HG03196 (cell line): ENCODE measurements at regions not wholly inside any gene's neighbourhood (a gene's known extent, or its start where the extent isn't known, plus 50 kb on each side); places are given as distances from the start of the nearest gene placed in this dataset.

Experiments
- ATAC-seq: cut with Tn5 transposase; IDR thresholded peaks from one replicate; pipeline ENCODE4 v1.9.1; 2021; ENCODE audit not compliant: unreplicated experiment

DNA sequence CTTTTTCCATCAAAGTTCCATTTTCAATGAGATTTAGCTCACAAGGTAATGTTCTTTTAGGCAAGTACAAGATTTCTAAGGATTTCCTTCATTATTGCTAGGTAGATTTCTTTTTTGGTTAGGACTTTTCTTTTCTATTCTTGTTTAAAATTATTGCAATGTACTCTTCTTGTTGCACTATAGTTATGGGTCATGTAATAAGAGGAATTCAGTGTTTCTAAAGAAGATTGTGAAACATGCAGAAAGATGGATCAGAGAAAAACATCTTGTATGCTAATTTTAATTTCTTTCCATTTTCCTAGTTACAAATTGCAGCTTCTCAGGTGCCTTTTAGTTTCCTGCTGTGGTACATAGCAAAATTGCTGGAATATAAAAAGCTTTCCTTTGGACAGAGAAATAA lies 56.1 kb downstream of the BTG1 start:
- ATAC-seq: no peak

- no peak for ATAC-seq
Measured at GRCh38 chr12:92088805-92089204, 56.8 kb downstream of the BTG1 start.

GRCh38 chr12:92085736-92086040 lies 60.0 kb downstream of the BTG1 start:
- ATAC-seq: no peak

GRCh38 chr12:92085040-92085735 lies 60.5 kb downstream of the BTG1 start:
- no peak for ATAC-seq

DNA sequence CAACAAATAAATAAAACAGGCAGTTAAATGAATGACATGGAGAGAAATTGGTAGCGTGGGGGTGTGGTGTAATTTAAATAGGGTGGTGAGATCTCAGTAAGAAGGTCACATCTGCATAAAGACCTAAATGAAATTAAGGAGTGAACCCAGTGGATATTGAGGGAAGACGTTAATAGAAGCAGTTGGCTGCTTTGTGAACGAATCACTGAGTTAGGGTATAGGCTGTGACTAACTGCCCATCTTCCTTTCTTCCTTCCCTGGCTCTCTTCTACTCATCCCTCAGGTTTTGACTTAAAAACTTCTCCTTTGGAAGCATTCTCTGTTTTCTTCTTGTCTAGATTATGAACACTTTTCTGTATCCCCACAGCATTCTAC lies 64.7 kb downstream of the BTG1 start:
- ATAC-seq: no peak

- no peak for ATAC-seq
Measured at GRCh38 chr12:92079054-92079385, 66.6 kb downstream of the BTG1 start.

- ATAC-seq: no peak
Measured at GRCh38 chr12:92078167-92079053, 67.2 kb downstream of the BTG1 start.

DNA sequence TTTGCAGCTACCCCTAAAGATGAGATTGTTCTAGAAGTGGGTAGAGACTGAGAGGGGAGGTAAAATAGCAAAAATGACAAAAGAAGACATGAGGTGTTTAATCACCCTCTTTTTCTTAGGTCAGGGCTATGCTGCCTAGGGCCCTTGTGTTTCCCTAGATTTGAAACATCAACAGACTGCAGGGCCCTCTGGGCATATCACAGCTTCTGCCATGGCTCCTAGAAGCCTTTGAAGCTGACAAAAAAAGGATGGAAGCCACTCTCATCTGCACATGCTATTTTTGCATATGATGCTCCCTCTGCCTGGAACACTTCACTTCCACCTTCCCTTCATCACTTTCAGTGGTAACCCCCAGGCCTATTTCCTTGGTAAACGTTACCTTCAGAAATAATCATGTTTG lies 68.1 kb downstream of the BTG1 start:
- ATAC-seq: no peak

GRCh38 chr12:92076101-92076500 lies 69.5 kb downstream of the BTG1 start:
- ATAC-seq: no peak

GRCh38 chr12:92075425-92075914 lies 70.2 kb downstream of the BTG1 start:
- no peak for ATAC-seq

DNA sequence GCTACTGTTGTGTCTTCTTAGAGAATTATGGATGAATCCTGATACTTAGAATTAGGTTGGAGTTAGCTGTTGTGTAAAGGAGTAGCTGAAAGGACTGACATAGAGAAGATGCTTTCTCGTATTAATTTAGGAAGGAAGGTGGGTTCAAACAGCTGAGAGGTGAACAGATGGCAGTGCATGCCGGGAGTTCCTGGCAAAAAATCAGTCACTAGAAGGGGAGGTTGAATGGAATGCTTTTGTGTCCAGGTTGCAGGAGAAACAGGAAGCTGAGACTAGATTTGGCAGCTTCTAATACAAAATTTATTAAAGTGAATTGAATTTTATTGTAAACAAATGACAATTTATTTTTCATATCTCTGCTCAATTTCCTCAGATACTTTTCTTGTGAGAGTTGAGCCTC lies 70.8 kb downstream of the BTG1 start:
- ATAC-seq: no peak

DNA sequence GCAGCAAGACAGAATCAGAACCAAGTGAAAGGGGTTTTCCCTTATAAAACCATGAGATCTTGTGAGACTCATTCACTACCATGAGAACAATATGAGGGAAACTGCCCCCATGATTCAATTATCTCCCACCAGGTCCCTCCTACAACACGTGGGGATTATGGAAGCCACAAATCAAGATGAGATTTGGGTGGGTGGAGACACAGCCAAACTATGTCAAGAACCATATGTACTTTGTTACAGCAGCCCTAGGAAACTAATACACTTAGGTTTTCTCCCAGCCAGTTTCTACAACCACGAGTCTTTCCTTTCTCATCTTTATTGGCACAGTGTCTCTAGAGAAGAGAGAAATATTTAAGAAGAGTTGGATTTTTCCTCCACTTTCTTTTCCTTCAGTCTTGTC lies 72.6 kb downstream of the BTG1 start:
- ATAC-seq: no peak

GRCh38 chr12:92072112-92072511 lies 73.5 kb downstream of the BTG1 start:
- no peak for ATAC-seq

DNA sequence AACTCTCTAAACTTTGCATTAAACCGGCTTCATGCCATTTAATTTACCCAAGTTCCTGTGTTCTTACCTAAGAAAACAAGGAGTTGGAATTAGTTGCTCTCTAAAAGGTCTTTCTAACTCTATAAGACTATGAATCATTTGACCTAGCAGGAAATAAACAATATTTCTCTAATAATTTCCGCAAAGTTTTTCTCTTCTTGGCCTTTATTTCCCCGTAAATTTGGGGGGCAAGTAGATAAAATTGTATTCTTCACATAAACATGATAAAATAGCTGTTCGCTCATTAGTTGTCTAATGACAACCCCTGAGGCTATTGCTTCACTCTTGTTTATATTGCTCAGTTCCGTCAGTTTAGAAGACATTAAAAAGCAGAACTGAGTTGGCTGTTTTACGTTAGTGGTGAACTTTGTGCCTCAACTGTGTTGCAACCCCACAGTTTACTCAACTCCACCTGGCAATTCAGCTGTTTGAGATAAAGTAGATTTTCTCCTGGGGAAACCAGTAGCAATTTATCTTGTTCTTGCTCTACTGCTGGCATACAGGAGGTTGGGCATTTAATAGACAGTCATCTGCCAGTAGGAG lies 74.7 kb downstream of the BTG1 start:
- no peak for ATAC-seq

GRCh38 chr12:92070054-92070863 lies 75.4 kb downstream of the BTG1 start:
- peak; percentile 48 for ATAC-seq

- ATAC-seq: no peak
Measured at GRCh38 chr12:92068459-92068858, 77.2 kb downstream of the BTG1 start.

DNA sequence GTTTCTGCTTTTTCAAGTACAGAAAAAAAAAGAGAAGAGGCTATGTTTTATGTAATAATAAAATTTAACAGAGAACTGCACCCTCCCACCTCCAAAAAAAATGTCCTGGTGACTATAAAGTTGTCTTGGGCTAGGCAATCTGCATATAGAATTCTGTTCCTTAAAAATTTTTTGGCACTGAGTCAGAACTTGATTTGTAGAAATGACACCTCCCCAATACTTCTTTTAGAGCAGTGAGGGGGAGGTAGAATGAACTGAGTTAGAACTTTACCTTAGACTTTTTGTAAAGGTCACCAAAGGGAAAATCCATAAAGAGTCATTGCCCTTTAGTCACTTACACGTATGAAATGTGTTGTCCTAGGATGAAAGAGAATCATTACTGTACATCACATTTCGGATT lies 80.0 kb downstream of the BTG1 start:
- no peak for ATAC-seq

- peak; percentile 63 for ATAC-seq
Measured at GRCh38 chr12:92065018-92065499, 80.6 kb downstream of the BTG1 start.

DNA sequence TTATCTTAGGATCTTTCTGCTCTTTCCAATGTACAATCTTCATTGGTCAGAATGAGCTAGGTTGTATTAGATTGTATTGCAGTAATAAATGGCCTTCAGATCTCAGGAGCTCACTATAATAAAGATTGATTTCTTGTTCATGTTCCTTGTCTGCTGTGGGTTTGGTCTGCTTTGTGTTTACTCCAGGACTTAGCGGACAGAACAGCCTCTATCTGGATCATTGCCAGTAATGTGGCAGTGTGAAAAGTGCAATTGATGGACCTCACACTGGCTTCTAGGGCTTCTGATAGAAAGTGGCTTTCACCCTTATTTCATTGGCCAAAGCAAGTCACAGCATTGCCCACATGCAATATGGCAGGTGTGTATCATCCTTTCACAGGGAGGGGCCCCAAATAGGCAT lies 81.2 kb downstream of the BTG1 start:
- ATAC-seq: no peak

GRCh38 chr12:92063641-92064040 lies 82.0 kb downstream of the BTG1 start:
- no peak for ATAC-seq
